ENCODE measurements at regions not wholly inside any gene's neighbourhood (a gene's known extent, or its start where the extent isn't known, plus 50 kb on each side); places are given as distances from the start of the nearest gene placed in this dataset.
"Not testable (repeated sequence)": the region's sequence is repeated elsewhere in the genome, so short reads cannot be mapped to it uniquely, and the experiment has no call there.

DNA sequence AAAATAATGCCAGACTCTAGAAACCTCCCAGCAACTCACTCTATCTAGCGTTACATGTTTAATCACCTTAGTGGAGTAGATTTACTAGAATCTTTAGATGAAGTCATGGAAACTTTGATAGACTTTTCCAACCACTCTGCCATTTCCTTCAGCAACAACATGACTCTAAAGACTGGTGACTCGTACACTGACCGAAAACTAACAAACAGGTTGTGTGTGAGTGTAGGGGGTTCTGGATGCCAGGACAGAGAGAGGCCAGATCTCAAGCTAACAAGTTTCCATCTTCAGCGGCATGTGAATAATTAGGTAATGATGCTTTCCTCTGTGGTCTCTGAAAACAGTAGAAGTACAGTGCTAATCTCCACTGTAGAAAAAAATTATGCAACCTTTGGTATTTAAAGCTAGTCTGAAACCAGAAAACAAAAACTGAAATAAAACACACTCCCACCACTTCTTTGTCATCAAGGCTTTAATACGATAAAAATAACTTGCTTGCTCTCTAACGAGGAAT, 286.4 kb downstream of the PRDM5 start:
- DNase-seq = no peak

DNA sequence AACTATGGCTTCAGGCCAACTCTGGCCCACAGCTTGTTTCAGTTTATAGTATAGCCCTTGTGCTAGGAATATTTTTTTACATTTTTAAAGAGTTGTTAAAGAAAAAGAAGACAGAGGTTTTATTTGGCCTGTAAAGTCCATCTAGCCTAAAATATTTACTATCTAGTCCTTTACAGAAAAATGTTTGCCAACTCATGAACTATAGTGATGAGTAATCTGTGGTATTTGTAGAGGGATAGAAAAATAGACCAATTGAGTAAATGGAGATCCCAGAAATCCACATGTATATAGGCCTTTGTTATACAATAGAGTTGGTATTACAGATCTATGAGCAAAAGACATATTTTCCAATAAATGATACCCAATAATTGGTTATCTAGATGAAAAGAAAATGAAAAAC, 288.7 kb downstream of the PRDM5 start:
- no peak for DNase-seq

DNA sequence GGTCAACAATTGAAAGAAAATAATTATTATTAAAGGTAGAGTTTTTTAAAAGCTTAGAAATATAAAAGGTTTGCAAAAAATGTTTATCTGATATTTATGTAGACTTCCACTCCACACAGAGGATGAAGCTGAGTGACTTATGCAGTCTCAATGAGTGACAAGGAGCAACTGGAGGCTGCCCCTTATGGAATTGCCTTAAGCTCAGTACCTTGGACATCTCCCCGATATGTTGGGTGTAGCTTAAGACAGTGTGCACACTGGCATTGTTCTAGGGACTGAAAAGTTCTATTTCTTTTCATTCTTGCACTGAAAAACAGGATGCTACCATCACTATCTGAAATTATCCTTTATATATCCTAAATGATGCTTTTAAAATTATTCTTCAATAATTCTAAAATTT, 292.1 kb downstream of the PRDM5 start:
- DNase-seq = no peak

DNA sequence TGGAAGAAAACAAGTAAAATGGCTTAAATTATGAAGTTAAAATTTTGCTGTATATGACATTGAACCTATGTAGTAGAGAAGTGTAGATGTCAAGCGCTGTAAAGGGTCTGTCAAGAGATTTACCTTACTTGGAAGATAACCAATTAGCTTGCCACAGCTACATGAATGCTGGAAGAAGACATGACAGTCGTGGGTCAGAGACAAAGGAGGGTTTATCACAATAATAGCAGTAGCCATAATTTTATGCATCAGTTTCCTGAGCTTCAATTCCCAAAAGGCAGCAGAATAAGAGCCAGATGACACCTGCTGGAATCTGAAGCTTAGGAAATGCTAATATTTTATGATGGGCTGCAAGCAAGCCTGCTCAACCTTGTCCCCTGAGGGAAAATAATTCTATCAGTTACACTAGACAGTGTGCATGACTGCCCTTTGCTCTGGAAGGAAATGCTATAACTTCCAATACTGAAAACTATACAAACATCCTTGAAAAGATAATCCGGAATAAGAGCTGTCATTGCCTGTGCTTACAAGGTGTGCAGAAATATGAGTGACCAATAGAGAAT, 292.9 kb downstream of the PRDM5 start:
- DNase-seq = no peak

DNA sequence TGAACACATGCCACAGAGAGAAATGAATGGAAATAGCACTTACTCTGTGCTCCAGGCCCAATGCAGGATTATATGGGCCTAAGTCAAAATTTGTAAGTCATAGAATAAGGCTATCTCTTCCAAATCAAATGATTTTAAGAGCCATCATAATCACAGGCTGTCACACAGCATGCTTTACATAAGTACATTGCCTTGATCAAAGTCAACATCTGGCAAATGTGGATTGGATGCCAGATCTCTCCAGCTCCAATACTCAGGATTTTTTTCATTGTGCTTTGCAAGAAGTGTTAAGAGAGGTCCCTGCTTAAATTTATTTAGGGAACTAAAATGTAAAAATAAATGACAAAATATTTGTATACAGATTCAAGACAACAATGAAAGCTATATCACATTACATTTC, 299.9 kb downstream of the PRDM5 start:
- no peak for DNase-seq

DNA sequence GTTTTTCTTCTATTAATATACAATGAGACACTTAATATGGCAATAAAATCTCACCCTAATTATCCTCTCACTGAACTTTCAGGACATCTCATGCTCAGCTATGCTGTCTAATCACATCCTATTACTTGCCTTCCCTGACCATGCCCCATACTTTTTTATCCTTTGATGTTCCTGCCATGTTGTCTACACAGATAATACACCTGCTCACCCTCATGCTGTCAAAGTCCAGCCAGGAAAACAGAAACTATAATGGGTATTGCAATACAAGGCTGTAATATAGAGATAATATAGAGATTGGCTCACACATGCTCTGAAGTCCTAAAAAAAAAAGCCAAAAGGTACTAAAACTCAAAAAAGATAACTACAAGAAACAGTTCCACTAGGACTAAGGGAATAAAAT, 305.4 kb downstream of the PRDM5 start:
- no peak for DNase-seq

DNA sequence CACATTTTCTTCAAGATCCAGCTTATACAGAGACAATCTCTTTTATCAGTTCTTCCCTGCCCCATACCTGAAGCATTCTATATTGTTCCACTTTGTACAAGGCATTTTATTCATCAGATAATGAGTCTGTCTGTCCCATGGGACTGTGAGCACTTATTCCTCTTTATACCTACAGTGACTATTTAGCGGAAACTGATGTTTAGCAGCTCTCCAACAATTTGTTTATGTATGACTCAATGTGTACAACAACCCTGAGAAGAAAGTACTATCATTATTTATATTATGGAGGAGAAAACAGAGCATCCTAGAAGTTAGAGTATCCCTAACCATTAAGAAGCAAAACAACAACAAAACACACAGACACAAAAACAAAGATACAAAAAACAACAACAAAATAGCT, 306.5 kb downstream of the PRDM5 start:
- DNase-seq = no peak

DNA sequence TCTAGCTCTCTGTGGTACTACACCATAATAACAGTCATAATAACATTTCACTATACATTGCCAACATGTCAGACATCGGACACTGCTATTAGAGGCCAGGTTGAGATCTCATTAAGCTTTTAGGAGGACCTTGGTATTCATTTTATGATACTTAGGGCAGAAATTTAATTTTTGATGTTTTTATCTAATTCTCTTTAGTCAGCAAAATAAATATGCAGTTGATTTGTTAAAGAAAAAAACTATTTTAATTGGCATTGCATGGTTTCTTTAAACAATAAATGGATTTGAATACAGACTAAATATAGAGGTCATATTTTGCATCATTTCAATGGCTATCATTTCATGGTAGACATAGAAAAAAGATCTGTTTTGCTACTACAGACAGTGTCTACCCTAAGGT, 308.7 kb downstream of the PRDM5 start:
- DNase-seq = no peak

DNA sequence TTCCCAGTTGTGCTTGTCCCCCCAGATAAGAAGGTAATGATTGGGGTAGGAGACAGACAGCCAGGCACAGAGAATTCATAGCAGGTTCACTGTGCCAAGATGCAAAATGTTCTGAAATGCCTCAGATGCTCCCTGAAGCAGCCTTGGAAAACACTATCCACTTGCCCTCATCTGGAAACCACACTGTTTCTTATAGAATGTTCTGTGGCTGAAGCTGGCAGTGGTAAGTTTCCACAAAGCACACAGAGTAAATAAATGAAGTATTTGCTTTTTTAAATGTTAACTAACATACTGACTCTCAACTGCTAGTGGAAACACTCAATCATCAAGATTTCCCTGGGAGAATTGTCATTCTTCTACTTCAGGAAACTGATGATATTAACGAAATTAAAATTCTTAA, 311.4 kb downstream of the PRDM5 start:
- DNase-seq = no peak

DNA sequence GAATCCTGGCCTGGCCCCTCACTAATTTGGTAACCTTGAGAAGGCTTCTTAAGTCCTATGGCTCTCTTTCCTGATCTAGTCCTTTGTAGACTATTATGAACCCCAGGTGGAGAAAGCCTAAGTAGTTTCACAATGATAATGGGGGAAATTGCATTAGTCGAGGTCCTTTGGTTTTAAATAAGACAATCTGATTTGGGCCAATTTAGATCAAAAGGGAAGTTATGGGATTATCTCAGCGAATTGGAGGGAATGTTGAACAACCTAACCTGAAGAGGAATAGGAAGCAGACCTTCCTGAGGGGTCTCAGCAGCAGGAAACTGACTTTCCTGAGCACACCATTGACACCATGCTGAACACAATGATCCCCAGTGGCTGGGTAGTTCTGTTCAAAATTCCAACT, 331.5 kb downstream of the PRDM5 start:
- no peak for DNase-seq

DNA sequence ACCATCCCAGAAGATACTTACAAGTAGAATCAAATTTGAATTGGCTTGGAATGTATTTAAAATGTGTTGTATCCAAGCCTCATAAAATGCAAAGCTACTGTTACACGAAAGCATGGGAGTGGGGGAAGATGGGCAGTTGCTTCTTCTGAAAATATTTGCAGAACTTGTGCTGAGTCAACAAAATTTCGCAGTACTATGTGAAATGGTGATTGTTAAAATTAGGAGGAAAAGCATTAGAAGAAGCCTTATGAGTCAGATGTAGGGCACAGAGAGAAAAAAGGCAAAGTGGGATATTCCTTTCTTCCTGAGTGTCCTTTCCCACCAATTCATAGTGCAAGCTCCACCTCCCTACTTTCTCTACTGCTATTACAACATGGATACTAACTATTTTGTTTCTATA, 332.7 kb downstream of the PRDM5 start:
- no peak for DNase-seq

DNA sequence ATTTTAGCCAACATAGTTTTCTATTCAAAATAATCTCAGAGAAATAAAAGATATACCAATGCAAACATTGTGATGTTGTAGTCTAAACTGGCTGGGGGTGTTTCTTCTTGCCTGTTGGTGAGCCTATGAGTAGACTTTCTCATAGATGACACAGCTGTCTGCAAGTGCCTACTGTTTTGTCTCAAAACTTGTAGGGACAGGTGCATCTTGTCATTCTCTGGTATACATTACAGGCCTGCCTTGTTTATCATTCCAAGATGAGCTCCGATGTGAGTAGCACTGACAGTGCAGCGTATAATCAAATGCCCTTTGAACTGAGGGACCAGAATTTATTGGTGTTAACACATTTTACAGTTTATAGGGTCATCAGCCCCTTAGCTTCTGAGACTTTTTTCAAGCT, 353.8 kb downstream of the PRDM5 start:
- peak; percentile 36 for DNase-seq

DNA sequence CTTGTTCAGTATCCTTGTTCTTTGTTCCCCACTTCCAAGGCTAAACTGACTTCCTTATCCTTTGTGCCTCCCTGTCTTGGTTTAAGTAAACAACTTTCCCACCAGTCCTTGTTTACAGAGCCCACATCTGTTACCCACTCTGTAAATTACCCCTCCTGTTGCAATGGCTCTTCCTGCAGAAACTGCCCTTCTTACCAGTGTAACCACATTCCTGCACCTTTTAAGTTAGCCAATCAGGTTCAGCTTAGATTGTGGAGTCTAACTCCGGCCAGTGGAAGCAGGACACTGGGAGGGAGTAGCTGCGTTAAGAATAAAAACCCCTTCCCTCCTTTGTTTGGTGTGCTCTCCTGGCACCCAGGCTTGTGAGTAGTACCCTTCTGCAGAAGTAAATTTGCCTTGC, 360.9 kb downstream of the PRDM5 start:
- DNase-seq = no peak

DNA sequence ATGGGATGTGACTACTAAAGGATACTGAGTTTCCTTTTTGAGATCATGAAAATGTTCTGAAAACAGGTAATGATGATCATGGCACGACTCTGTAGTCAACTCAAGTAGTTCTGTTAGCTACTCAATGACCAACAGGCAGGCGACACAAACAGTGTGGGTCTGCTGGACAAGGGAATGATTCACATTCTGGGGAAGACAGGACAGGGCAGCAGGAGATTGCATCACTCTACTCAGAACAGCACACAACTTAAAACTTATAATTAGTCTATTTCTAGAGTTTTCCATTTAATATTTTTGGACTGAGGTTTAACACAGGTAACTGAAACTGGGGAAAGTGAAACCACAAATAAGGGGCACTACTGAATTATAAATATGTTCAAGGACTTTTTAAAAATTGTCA, 365.2 kb downstream of the PRDM5 start:
- DNase-seq = no peak

DNA sequence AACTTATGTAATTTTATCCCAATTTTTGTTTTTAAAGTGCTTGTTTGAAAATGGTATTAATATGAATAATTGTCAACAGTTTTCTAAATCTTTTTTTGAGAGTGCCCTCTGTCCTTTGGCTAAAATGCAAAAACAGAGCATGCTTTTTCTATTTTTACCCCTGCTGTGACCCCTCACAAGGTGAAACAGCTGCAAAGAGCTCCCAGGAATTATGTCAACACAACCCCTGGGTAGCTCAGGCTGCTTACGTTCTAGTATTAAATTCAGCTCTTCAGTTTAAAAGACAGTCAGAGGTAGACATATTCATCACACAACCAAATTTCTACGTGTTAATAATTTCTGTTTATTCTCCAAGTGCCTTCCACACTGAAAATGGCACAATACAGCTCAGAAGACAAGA, 367.5 kb downstream of the PRDM5 start:
- peak; percentile 23 for DNase-seq

DNA sequence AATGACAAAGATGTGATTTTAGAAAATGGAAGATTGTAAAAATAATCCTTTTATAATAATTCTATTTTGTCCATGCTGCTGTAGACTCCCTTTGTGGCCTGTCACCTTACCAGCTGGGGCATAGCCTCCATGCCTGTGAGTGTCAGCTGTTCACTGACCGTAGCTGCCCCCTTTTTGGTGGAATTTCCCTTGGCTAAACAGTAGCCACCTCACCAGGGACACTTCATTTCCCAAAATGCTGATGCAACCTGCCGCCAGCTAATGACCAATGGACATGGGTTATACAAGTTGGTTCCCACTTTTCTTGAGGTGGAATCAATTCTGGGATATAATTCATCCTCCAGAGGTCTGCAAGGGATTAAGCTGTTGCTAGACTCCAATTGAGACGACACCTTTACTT, 368.4 kb downstream of the PRDM5 start:
- no peak for DNase-seq

DNA sequence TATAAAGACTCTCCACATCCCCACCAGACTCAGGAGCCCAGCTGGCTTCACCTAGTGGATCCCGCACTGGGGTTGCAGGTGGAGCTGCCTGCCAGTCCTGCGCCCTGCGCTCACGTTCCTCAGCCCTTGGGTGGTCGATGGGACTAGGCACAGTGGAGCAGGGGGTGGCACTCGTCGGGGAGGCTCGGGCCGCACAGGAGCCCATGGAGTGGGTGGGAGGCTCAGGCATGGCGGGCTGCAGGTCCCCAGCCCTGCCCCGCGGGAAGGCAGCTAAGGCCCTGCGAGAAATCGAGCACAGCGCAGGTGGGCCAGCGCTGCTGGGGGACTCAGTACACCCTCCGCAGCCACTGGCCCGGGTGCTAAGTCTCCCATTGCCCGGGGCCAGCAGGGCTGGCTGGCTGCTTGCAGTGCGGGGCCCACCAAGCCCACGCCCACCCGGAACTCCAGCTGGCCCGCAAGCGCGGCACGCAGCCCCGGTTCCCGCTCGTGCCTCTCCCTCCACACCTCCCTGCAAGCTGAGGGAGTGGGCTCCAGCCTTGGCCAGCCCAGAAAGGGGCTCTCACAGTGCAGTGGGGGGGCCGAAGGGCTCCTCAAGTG, 371.8 kb downstream of the PRDM5 start:
- DNase-seq = not testable (repeated sequence)

DNA sequence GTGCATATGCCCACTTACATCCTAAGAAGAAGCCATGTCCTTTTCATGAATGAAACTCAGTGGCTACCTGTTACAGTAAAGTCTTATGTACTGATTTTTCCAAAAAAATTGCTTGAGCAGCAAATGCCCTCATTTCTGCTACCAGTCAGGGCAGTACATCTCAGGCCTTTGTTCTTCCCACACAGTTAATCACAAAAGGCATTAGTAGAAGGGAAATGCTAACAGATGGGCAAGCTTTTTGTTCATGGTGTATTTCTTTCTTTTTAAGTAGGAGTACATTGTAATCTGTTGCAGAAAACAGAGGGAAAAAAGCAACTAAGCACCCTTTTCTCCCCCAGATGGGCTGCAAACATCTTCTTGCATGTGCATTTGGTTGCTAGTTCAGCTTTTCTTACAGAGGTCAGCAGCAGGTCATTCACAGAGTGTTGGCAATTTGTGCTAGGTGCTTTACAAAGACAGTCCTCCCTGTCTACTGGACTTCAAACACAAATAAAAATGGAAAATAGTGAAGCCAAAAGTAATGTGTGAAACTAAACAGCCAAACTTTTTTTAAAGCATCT, 373.4 kb downstream of the PRDM5 start:
- DNase-seq = no peak

DNA sequence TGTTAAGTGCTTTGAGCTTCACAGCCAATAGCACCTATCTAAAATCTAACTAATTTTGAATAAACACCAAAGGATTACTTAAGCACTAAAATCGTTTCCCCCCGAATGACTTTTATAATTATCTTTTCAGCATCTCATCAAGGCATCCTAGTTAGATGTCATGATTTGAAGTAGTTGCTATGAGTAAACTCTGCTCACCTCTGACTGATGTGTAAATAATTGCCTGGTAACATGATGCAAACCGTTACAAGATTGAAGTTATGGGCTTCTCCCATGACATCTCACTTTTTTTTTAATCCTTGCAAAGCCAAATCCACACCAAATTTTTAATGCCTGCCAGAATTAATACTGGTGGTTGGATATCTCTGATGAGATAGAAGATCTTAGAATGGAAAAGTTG, 377.1 kb downstream of the PRDM5 start:
- no peak for DNase-seq

DNA sequence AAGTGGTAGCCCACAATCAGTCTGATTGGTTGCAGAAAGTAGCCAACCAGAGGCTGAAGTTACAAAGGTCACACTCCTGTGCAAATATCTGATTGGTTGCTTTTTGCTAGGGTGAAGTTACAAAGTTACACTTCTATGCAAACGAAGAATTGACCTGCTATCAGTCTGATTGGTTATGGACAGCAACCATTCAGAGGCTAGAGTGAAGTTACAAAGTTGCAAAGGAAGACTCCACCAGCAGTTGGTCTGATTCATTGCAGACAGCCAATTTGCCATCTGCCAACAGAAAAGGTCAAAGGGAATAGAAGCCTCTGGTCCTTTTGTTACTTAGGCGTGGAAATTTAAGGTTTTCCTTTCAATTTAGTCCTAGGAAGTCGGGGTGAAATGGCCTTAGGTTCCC, 377.7 kb downstream of the PRDM5 start:
- DNase-seq = no peak

DNA sequence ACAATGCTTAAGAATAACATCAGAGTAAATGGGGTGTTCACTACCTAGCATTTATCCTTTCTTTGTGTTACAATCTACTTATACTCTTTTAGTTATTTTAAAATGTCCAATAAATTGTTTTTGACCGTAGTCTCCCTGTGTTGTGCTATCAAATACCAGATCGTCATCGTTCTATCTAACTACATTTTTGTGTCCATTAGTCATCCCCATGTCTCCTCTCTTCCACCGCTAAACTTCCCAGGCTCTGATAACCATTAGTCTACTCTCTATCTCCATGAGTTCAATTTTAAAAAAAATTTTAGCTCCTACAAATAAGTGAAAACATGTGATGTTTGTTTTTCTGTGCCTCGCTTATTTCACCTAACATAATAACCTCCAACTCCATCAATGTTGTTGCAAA, 381.9 kb downstream of the PRDM5 start:
- no peak for DNase-seq

DNA sequence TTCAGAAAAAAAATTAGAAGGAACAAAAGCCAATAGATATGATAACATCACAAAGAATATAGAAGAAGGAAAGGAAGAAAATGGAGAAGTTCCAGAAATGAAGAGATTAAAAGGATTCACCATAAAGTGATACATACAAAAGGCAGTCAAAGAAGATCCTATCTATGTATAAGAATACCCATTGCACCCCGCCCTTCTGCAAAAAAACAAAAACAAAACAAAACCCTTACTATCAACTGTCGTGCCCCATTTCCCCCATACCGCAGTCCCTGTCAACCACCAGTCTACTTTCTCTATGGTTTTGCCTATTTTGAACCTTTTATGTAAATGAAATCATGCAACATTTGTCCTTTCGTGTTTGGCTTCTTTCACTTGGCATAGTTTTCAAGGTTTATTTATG, 385.6 kb downstream of the PRDM5 start:
- DNase-seq = no peak

DNA sequence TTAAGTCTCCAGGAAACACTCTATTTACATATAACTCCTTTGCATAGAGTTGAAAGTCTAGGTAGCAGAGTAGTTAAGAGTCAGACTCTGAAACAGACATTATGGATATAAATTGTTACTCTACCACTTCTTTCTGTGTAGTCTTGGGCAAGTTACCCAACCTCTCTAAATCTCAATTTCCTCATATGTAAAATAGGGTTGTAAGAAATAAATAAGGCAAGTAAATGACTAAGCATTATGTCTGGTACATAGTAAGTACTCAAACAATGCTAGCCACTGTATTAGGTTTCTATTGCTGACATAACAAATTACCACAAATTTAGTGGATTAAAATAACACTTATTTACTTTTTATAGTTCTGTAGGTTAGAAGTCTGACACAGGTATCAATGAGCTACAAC, 394.1 kb downstream of the PRDM5 start:
- no peak for DNase-seq

DNA sequence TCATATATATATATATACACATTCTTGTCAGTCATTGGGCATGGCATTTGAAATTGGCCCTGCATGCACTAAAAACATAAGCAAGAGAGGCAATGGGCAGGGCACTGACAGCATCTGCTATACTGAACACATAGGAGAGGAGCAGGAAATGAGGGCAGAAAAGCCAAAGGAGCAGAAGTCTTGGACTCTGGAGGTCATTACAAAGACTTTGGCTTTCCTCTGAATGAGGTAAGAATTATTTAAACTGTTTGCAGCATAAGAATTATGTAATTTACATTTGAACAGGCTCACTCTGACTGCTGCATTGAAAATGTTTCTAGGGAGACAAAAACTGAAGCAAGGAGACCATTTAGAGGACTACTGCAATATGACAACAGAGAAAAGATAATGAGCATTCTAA, 396.5 kb downstream of the PRDM5 start:
- DNase-seq = no peak

DNA sequence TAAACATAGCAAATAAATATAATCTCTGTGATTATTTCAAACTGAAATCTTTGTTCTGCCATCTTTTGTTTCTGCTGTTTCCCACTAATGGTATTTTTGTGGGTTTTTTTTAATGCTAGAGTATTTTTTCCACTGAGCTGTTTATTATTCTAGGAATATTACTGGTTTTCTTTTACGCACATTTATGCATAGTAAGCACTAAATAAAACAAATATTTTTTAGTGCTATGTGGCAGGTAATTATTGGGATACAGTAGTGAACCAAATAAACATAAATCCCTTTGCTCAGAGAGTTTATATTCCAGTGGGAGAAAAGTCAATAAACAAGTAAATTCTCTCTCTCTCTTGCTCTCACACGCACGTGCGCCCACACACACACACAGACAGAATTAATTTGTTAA, 397.4 kb downstream of the PRDM5 start:
- no peak for DNase-seq

Measured in NCI-H510A treated with DMSO at 0.1 percent for 48 hours (cell line).